A673 (cell line): ENCODE measurements at regions not wholly inside any gene's neighbourhood (a gene's known extent, or its start where the extent isn't known, plus 50 kb on each side); places are given as distances from the start of the nearest gene placed in this dataset.
"Not testable (repeated sequence)": the region's sequence is repeated elsewhere in the genome, so short reads cannot be mapped to it uniquely, and the experiment has no call there.

Experiments used
- BruUV-seq: library from RNA; stranded (reverse); fragments of 400-500 nt; replicated peaks from 2 replicates; lab custom pipeline; 2021; lab: Mats Ljungman, UMichigan
- CTCF ChIA-PET: fragments of 300-600 bp; sonication (Branson Sonifier 250); formaldehyde crosslinking; loops from one replicate; lab custom pipeline; 2022; ENCODE audit warnings: antibody characterized with exemption; lab: Charles Lee
- POLR2A ChIA-PET: fragments of 300-600 bp; sonication (Branson Sonifier 250); formaldehyde crosslinking; loops from one replicate; lab custom pipeline; 2022; ENCODE audit warnings: antibody characterized with exemption; ENCODE audit not compliant: low non-redundant PET; lab: Charles Lee
- DNase-seq: peaks from one replicate; pipeline ENCODE4 v3.0.0-alpha.2; 2015; ENCODE audit warnings: low spot score
- H3K27ac ChIP-seq: fragments of 200-600 bp; sonication (generic); 2 replicates; pipeline ENCODE4 v1.5.1; 2016; ENCODE audit warnings: mixed run types, low read depth, mild to moderate bottlenecking, mixed read lengths, antibody characterized with exemption, low read length; ENCODE audit not compliant: poor library complexity, severe bottlenecking
- H3K27me3 ChIP-seq: fragments of 200-600 bp; sonication (generic); replicated peaks from 2 replicates; pipeline ENCODE4 v1.6.1; 2017; ENCODE audit warnings: mixed run types, low read depth, mild to moderate bottlenecking, mixed read lengths, antibody characterized with exemption, low read length; ENCODE audit not compliant: insufficient read depth, poor library complexity
- H3K36me3 ChIP-seq: fragments of 200-600 bp; sonication (generic); 2 replicates; pipeline ENCODE4 v1.6.1; 2016; ENCODE audit warnings: mixed run types, mild to moderate bottlenecking, mixed read lengths, antibody characterized with exemption, low read length; ENCODE audit not compliant: insufficient read depth, poor library complexity, severe bottlenecking
- H3K4me1 ChIP-seq: fragments of 200-600 bp; sonication (generic); 2 replicates; pipeline ENCODE4 v1.6.1; 2017; ENCODE audit warnings: mixed run types, mild to moderate bottlenecking, mixed read lengths, antibody characterized with exemption, low read length; ENCODE audit not compliant: insufficient read depth, poor library complexity, severe bottlenecking
- H3K4me3 ChIP-seq: fragments of 200-600 bp; sonication (generic); 2 replicates; pipeline ENCODE4 v1.5.1; 2016; ENCODE audit warnings: low read depth, mixed run types, mild to moderate bottlenecking, mixed read lengths, low read length; ENCODE audit not compliant: poor library complexity, severe bottlenecking
- H3K9me3 ChIP-seq: fragments of 200-600 bp; sonication (generic); 2 replicates; pipeline ENCODE4 v1.6.1; 2016; ENCODE audit warnings: mixed run types, low read depth, mild to moderate bottlenecking, mixed read lengths, antibody characterized with exemption, low read length; ENCODE audit not compliant: poor library complexity, severe bottlenecking
- EZH2 ChIP-seq: fragments of 200-600 bp; sonication (generic); IDR thresholded peaks from 2 replicates; pipeline ENCODE4 v1.6.1; 2017; ENCODE audit warnings: borderline replicate concordance, low read depth, mild to moderate bottlenecking, mixed read lengths, antibody characterized with exemption, low read length; ENCODE audit not compliant: poor library complexity, severe bottlenecking
- intact Hi-C: fragments of 100-400 bp; cut with micrococcal nuclease; formaldehyde crosslinking; loops from one replicate; pipeline ENCODE4 v1.10.0; 2022; ENCODE audit not compliant: unreplicated experiment
- TF ChIP-seq, protein P1 (sequence below): fragments of 300-800, 200-600 bp; sonication (generic); conservative IDR thresholded peaks from 2 replicates; pipeline ENCODE4 v1.5.1; 2017; ENCODE audit warnings: low read depth, mild to moderate bottlenecking, antibody characterized with exemption, low read length, moderate library complexity, mixed read lengths

DNA sequence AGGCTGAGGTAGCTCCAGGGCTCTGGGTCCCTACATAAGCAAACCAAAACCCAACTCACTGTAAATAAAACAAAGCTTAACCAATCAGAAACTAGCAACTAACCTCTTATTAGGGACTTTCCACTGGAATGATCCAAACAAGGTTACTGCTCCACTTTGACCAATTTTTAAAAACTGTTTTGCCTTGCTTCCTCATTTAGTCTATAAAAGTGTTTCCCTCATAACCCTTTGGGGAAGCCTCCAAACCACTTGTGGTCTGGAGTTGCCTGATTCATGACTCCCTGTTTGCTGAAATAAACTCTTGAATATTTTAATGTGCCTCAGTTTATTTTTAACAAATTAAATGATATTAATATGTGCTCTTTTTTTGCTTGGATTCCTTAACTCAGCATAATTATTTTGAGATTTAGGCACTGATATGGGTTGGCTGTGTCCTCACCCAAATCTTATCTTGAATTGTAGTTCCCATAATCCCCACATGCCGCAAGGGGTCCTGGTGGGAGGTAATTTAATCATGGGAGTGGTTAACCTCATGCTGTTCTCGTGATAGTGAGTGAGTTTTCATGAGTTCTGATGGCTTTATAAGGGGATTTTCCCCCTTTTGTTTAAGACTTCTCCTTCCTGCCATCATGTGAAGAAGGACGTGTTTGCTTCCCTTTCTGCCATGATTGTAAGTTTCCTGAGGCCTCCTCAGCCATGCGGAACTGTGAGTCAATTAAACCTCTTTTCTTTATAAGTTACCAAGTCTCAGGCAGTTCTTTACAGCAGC is 90.6 kb downstream of the CD200R1L start:
- Histone ChIP-seq H3K27ac (no peak overlapping the region), H3K9me3 (no peaks in the 10 kb centered on the region), H3K36me3 (no peaks in the 10 kb centered on the region), H3K4me3 (no peak overlapping the region), H3K27me3 (no peaks in the 10 kb centered on the region), H3K4me1 (no peaks in the 10 kb centered on the region)
- intact Hi-C loops: no loop called here
- POLR2A ChIA-PET: no interaction called here
- DNase-seq: no peak
- CTCF ChIA-PET: no interaction called here
- no TSS peak for BruUV-seq
- TF ChIP-seq, protein P1, sequence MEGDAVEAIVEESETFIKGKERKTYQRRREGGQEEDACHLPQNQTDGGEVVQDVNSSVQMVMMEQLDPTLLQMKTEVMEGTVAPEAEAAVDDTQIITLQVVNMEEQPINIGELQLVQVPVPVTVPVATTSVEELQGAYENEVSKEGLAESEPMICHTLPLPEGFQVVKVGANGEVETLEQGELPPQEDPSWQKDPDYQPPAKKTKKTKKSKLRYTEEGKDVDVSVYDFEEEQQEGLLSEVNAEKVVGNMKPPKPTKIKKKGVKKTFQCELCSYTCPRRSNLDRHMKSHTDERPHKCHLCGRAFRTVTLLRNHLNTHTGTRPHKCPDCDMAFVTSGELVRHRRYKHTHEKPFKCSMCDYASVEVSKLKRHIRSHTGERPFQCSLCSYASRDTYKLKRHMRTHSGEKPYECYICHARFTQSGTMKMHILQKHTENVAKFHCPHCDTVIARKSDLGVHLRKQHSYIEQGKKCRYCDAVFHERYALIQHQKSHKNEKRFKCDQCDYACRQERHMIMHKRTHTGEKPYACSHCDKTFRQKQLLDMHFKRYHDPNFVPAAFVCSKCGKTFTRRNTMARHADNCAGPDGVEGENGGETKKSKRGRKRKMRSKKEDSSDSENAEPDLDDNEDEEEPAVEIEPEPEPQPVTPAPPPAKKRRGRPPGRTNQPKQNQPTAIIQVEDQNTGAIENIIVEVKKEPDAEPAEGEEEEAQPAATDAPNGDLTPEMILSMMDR: no peak
- TF ChIP-seq EZH2: no peak

DNA sequence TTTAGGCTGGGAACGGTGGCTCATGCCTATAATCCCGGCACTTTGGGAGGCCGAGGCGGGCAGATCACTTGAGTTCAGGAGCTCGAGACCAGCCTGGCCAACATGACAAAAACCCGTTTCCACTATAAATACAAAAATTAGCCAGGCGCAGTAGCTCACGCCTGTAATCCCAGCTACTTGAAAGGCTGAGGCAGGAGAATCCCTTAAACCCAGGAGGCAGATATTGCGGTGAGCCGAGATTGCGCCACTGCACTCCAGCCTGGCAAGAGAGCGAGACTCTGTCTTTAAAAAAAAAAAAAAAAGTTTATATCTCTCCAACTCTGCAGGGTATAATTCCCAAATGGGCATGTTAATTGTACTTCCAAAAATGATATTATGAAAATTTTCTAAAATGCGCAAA is 91.6 kb downstream of the CD200R1L start:
- H3K9me3 ChIP-seq, H3K4me3 ChIP-seq, H3K27ac ChIP-seq, BruUV-seq, POLR2A ChIA-PET, CTCF ChIA-PET, intact Hi-C loops, H3K36me3 ChIP-seq, H3K4me1 ChIP-seq, DNase-seq, H3K27me3 ChIP-seq: not testable (repeated sequence)

DNA sequence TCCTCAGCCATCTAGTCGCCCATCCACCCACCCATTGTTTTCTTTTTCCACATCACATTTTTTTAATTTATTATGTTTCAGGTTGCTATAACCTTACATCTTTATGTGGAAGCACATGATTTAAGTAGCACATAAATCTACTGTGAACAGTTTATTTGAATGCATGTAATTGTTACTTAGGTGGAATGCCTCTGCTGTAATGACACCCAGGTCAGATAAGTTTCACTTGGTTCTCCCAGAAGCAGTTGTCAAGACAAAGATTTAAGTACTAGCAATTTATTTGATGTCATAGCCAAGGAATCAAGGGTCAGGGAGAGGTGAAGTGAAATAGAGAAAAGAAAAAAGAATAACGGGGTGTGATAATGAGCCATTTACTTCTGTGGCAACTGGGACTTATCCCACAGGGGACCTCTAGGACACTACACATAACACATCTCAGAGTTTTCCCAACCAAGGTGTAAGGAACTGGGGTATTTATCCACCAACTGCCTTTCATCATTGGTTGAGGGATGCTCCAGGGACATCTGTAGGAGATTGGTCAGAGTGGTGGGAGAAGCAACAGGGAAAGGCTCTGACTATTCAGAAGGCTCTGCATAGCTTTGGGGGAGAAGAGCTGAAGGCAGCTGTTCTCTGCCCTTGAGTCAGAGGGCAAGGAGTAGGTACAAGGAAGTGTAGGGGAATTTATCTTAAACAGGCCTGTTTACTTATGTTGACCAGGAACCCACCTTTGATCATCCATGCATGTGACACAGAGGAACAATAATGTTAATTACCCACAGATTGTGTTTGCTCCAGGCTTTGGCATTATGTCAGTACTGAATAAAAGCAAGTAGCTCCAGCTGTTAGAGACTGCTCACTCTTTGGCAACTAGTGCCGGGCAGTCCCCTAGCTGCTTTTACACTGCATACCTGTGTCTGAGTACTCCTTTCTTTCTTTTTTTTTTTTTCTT is 94.8 kb downstream of the CD200R1L start:
- POLR2A ChIA-PET: no interaction called here
- BruUV-seq: no TSS peak
- no peaks in the 10 kb centered on the region for H3K9me3 ChIP-seq
- H3K4me3 ChIP-seq: no peak overlapping the region
- TF ChIP-seq EZH2: no peak
- TF ChIP-seq, protein P1: no peak
- no peaks in the 10 kb centered on the region for H3K4me1 ChIP-seq
- no peaks in the 10 kb centered on the region for H3K36me3 ChIP-seq
- intact Hi-C loops: no loop called here
- CTCF ChIA-PET: no interaction called here
- H3K27ac ChIP-seq: no peak overlapping the region
- no peaks in the 10 kb centered on the region for H3K27me3 ChIP-seq
- no peak for DNase-seq
